Body of pancreas (tissue), 4 donors: ENCODE measurements at regions not wholly inside any gene's neighbourhood (a gene's known extent, or its start where the extent isn't known, plus 50 kb on each side); places are given as distances from the start of the nearest gene placed in this dataset.

Experiments
- ATAC-seq: fragments of 150-250 bp; one replicate; pipeline ENCODE4 v1.9.1; 2016
- DNase-seq, 4 donors: peaks; one replicate each; pipeline ENCODE4 v3.0.0-alpha.2; 2019
- H3K27ac ChIP-seq, 4 donors: fragments of 200-600 bp; sonication (generic); 1 replicate in 3 of 4; 2 replicates in 1 of 4; pipeline versions ENCODE4 v1.5.1 to v1.6.1; 2016 to 2019; ENCODE audit warnings: mild to moderate bottlenecking in 1 of 4, mixed read lengths in 1 of 4, moderate library complexity in 1 of 4
- H3K27me3 ChIP-seq, 2 donors: fragments of 200-600 bp; sonication (generic); one replicate each; pipeline ENCODE4 v1.6.0; 2016; ENCODE audit warnings: mild to moderate bottlenecking in 1 of 2
- H3K36me3 ChIP-seq, 2 donors: fragments of 200-600 bp; sonication (generic); replicated peaks in 1 of 2; 2 replicates each; pipeline ENCODE4 v1.5.1; 2016; ENCODE audit warnings: low read depth in 2 of 2; ENCODE audit not compliant: insufficient read depth in 1 of 2
- H3K4me1 ChIP-seq: fragments of 200-600 bp; sonication (generic); one replicate; pipeline ENCODE4 v1.6.0; 2016
- H3K4me3 ChIP-seq, 2 donors: fragments of 200-600 bp; sonication (generic); 1 replicate in 1 of 2; 2 replicates in 1 of 2; pipeline ENCODE4 v1.5.1; 2016 to 2019
- H3K9me3 ChIP-seq, 3 donors: fragments of 200-600 bp; sonication (generic); 1 replicate in 2 of 3; 2 replicates in 1 of 3; pipeline ENCODE4 v1.5.1; 2016
- POLR2A ChIP-seq, 3 donors: fragments of 450-650 bp; IDR thresholded peaks; one replicate each; pipeline ENCODE4 v1.6.1; 2016; ENCODE audit warnings: antibody characterized with exemption in 3 of 3, mild to moderate bottlenecking in 2 of 3
- WGBS, 2 donors: methylation state at CpG; one replicate each; pipeline ENCODE4 v1.1.5; 2017; 5-methylcytosine and 5-hydroxymethylcytosine counted together
- intact Hi-C: fragments of 100-400 bp; cut with DNase I; formaldehyde crosslinking; loops from one replicate; pipeline ENCODE4 v1.15.1; 2023
- TF ChIP-seq, protein P1 (sequence below), 7 experiments: fragments of 450-650 bp in 4 of 7; fragments of 200-600 bp in 3 of 7; sonication (generic) in 3 of 7; IDR thresholded peaks; one replicate each; pipeline ENCODE4 v1.5.1; 2016 to 2019; ENCODE audit warnings: antibody characterized with exemption in 7 of 7

GRCh38 chr4:127548990-127549925, 83.5 kb upstream of the INTU start:
- Histone ChIP-seq H3K4me1 (no peaks in the 10 kb centered on the region), H3K9me3 (no peaks in the 10 kb centered on the region), H3K36me3 (no peaks in the 10 kb centered on the region), H3K27ac (no peak overlapping the region), H3K27me3 (no peaks in the 10 kb centered on the region), H3K4me3 (no peak overlapping the region)
- WGBS, 2 donors = 61 to 63% methylated on average over 2 of the region's 2 CpGs
- no peak for DNase-seq
- intact Hi-C loops = no loop called here
- no peak for ATAC-seq
- TF ChIP-seq, protein P1, sequence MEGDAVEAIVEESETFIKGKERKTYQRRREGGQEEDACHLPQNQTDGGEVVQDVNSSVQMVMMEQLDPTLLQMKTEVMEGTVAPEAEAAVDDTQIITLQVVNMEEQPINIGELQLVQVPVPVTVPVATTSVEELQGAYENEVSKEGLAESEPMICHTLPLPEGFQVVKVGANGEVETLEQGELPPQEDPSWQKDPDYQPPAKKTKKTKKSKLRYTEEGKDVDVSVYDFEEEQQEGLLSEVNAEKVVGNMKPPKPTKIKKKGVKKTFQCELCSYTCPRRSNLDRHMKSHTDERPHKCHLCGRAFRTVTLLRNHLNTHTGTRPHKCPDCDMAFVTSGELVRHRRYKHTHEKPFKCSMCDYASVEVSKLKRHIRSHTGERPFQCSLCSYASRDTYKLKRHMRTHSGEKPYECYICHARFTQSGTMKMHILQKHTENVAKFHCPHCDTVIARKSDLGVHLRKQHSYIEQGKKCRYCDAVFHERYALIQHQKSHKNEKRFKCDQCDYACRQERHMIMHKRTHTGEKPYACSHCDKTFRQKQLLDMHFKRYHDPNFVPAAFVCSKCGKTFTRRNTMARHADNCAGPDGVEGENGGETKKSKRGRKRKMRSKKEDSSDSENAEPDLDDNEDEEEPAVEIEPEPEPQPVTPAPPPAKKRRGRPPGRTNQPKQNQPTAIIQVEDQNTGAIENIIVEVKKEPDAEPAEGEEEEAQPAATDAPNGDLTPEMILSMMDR (IDR thresholded peaks at IDR 0.05) = no peak
- TF ChIP-seq POLR2A (IDR thresholded peaks at IDR 0.05) = no peak

- intact Hi-C loops = no loop called here
- H3K27me3 ChIP-seq = no peaks in the 10 kb centered on the region
- ATAC-seq (no peak), DNase-seq (no peak)
- H3K9me3 ChIP-seq = no peaks in the 10 kb centered on the region
- no peak overlapping the region for H3K4me3 ChIP-seq
- no peak for TF ChIP-seq POLR2A (IDR thresholded peaks at IDR 0.05)
- TF ChIP-seq, protein P1 (IDR thresholded peaks at IDR 0.05) = no peak
- H3K4me1 ChIP-seq = no peaks in the 10 kb centered on the region
- H3K27ac ChIP-seq = no peak overlapping the region
- WGBS, 2 donors = 60 to 63% methylated on average over 1 of the region's 1 CpG
- H3K36me3 ChIP-seq = no peaks in the 10 kb centered on the region
Measured at GRCh38 chr4:127555106-127555505, 77.7 kb upstream of the INTU start.

- no peaks in the 10 kb centered on the region for H3K4me1 ChIP-seq
- 55 to 58% methylated on average over 4 of the region's 4 CpGs for WGBS, 2 donors
- no peaks in the 10 kb centered on the region for H3K9me3 ChIP-seq
- H3K4me3 ChIP-seq = no peak overlapping the region
- TF ChIP-seq, protein P1 (IDR thresholded peaks at IDR 0.05) = no peak
- no peak for TF ChIP-seq POLR2A (IDR thresholded peaks at IDR 0.05)
- no peaks in the 10 kb centered on the region for H3K36me3 ChIP-seq
- intact Hi-C loops = no loop called here
- DNase-seq (no peak), ATAC-seq (no peak)
- no peak overlapping the region for H3K27ac ChIP-seq
- H3K27me3 ChIP-seq = no peaks in the 10 kb centered on the region
Measured at GRCh38 chr4:127558088-127558487, 74.7 kb upstream of the INTU start.

DNA sequence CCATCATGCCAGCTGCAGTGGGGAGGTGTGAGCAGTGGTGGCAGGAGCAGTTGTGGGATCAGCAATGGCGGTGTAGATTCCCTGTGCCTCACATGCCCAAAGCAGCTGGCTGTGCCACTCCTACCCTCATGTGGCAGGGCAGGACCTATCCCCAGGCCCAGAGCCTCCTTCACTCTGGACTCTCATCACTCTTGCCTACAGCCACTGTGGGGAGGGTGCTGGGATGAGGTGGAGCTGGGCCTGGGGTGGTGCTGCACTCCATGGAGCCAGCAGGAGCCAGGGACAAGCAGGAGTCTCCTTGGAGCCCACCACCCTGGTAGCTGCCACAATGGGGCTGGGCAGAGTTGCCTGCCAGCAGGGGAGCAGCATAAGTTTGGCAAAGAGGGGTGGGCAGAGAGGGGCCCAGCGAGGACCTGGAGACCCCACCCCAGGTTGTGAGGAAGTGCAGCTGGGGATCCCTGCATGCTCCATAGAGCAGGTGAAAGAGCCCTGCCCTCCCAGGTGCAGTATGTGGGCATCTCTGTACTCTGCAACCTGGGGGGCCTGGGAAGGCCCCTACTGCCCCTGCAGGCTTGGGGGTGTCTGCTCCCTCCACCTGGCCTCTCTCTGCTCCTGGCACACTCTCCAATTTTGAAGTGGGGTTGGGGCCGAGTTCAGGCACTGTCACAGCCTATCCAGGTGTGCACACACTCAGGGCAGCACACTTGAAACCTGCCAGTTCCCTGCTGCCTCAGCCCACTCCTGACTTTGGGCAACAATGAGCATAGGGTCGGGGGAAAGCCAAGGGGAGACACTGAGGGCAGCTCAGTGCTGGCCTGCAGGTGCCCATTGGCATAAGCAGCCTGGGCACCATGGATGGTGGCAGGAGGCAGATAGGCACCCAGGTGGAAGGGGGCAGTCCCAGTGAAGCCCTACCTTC, 74.0 kb upstream of the INTU start:
- H3K4me3 ChIP-seq = no peak overlapping the region
- 65% methylated on average over 3 to 4 of the region's 4 CpGs for WGBS, 2 donors
- DNase-seq (no peak), ATAC-seq (no peak)
- no peaks in the 10 kb centered on the region for H3K27me3 ChIP-seq
- H3K27ac ChIP-seq = no peak overlapping the region
- no peaks in the 10 kb centered on the region for H3K4me1 ChIP-seq
- TF ChIP-seq, protein P1 (IDR thresholded peaks at IDR 0.05) = no peak
- TF ChIP-seq POLR2A (IDR thresholded peaks at IDR 0.05) = no peak
- no peaks in the 10 kb centered on the region for H3K9me3 ChIP-seq
- intact Hi-C loops = no loop called here
- no peaks in the 10 kb centered on the region for H3K36me3 ChIP-seq
